GM19438 (cell line): ENCODE measurements at regions not wholly inside any gene's neighbourhood (a gene's known extent, or its start where the extent isn't known, plus 50 kb on each side); places are given as distances from the start of the nearest gene placed in this dataset.

Source experiments
- ATAC-seq: cut with Tn5 transposase; IDR thresholded peaks from one replicate; pipeline ENCODE4 v1.9.1; 2021; ENCODE audit warnings: low read depth; ENCODE audit not compliant: unreplicated experiment

DNA sequence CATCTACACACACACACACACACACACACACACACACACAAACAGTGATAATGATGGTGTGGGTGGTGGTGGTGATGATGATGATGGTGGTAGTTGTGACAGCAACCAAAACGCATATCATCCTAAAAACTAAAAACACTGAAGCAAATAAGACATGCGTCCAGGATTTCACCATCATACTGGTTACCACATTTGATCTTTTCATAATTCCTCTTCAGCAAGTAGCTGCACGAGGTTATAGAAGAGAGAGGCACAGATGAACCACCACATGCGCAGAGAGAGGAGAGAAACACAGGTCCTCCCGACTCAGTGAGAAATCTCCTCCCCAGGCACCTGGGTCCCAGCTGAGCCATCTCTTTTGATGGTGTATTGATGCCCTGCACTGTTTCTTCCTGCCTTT lies 393.3 kb downstream of the METTL4 start:
- ATAC-seq: no peak

DNA sequence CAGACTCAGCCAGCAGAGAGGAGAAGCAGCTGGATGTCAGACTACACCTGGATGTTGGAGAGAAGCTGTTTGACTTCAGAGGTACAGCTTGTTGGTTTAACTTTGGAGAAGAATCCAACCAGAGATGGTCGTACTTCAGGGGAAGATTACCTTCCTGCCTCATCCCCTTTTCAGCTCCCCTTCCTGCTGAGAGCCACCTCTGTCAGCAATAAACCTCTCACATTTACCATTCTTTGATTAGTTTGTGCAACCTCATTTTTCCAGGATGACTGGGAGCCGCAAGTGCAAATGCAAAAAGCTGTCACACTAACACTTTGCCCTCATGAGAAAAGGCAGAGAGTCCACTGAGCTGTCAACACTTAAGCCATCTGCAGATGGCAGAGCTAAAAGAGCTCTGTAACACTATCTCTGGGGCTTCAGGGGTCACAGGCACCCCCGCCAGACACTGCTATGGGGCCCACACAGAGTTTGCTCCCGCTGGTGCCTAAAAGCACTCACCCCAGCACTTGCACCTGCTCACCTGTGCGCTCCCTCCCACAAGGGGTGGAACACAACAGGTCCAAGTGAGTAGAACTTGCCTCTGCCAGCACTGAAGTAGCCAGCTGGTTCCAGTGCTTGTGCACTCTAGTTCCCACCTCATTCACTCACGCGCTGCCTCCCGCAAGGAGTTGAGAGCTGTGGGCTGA lies 391.7 kb downstream of the METTL4 start:
- no peak for ATAC-seq

DNA sequence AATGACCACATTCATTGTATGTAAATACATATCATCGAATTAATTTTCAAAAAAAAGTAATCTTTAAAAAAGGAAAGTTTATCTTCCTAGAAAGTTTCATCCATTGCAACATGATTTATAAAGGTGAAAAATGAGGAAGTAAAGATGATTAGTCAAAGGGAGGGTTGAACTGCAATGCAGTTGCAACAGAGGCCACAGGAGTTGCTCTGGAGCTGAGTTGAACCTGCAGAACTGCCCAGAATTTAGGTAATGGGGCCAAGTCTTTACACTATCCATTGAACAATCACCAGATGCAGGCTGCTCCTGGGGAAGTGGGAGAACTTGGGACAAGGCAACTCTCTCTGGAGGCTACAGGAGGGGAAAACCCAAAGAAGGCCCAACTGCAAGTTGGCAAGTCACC lies 390.7 kb downstream of the METTL4 start:
- no peak for ATAC-seq

DNA sequence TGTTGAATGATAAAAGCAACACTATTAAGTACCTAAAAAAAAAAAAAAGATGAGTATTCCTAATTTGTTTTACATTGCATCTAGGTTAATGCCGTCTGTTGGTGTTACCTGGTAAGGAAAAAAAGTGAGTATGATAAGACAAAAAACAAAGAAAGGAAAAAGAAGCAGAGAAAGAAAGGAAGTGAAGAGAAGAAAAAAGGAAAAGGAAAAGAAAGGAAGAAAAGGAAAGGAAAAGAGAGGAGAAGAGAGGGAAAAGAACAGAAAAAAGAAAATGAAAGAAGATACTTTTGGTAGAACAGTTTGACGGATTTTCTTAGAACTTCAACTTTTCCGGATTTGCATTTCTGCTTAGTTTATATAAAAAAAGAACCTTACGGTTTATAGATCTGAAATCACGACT lies 387.9 kb downstream of the METTL4 start:
- ATAC-seq: no peak

DNA sequence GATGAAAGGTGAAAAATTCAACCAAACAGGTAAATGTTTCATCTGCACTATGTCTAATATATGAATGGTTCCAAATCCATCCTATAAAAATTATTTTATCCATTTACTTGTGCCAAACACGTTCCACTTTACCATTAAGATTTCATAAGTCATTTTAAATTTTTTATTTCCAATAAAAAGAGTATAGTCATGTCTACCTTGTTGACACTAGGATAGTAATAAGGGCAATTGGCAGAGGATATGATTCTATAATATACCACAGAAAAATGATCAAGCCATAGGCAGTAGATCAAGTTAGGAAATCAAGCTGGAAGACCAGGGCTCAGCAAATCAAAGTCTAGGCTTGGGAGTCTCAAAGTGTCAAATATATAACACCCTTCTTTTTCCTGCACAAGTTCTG lies 384.3 kb downstream of the METTL4 start:
- ATAC-seq: no peak

DNA sequence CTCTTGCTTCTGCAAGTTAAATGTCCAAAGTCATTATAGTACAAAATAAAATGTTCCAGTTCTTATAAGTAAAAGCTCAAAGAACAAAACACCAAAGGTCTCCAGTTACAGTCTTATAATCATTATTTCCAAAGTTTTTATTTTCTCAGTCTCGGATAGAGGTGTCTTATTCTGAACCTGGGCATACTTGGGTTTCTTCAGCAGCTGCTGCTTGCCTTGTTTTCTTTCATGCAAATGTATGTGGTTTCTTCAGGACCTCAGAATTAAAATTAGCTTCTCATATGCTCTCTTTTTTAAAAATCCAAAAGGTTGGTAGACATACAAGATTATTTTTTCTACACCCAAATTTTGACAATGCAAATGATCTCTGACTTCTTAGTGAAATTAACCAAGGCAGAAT lies 383.0 kb downstream of the METTL4 start:
- ATAC-seq: no peak

DNA sequence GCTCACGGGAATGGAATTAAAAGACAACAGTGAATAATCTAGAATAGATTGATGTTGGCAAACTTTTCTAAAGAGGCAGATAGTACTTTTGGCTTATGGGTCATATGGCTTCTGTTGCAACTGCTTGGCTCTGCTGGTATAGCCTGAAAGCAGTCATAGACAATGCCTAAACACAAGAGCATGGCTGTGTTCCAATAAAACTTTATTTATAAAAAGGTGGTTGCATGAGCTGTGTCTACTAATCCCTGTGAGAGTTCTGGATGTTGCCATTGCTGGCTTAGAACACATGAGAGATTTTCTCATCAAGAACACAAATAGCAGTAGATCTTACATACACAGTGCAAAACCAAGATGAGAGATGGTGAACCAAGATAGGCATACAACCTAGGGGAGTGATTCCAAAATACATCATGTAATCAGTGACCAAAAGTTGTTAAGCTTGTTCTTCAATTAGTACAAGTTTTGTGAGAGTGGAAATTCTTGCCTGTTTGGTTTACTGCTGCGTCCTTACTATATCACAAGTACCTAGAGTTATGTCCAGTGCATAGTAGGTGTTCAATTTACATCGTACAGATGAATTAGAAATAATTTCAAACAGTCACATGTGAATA lies 380.0 kb downstream of the METTL4 start:
- no peak for ATAC-seq

DNA sequence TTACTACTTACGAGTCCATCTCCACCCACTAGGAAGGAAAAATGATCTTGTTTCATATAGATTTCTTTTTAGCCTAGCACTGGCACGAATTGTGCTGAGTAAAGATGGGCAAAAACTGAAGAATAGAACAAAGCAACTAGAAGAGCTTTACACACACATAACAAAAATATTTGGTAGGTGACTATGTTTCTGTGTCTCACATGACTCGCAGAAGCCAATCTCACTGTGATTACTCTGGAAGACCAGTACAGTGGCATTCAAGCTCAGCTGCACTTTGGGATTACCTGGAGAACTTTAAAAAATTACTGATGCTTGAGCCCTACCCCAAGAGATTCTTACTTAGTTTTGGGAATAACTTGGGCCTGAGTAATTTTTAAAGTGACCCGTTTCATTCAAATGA lies 378.7 kb downstream of the METTL4 start:
- ATAC-seq: no peak

DNA sequence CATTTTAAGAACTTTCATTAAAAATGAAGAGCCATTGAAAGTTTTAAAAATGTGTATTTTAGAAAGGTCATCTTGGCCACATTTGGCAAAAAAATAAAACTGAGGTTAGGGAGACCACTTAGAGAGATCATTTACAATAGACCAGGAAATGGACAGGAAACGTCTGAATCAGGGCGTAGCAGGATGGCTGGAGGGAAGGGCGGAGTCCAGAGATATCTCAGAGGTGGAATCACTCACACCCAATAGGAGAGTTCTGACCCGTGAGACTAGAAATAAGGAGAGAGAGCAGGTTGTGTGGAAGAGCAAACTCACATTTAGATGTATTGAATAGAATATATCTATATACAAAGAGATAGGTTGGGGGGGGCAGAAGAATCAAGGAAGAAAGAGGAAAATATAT lies 373.4 kb downstream of the METTL4 start:
- ATAC-seq: no peak

DNA sequence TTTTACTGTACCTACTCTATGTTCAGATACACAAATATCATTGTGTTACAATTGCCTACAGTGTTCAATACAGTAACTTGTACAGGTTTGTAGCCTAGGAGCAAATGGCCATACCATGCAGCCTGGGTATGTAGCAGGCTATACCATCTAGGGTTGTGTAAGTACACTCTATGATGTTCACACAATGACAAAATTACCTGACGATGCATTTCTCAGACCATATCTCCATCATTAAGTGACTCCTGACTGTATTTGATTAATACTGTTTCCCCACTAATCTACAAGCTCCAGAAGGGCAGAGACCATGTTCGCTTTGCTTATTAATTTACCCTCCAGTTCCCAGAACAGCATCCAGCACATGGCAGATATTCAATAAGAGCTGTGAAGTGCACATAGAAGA lies 372.2 kb downstream of the METTL4 start:
- ATAC-seq: no peak

DNA sequence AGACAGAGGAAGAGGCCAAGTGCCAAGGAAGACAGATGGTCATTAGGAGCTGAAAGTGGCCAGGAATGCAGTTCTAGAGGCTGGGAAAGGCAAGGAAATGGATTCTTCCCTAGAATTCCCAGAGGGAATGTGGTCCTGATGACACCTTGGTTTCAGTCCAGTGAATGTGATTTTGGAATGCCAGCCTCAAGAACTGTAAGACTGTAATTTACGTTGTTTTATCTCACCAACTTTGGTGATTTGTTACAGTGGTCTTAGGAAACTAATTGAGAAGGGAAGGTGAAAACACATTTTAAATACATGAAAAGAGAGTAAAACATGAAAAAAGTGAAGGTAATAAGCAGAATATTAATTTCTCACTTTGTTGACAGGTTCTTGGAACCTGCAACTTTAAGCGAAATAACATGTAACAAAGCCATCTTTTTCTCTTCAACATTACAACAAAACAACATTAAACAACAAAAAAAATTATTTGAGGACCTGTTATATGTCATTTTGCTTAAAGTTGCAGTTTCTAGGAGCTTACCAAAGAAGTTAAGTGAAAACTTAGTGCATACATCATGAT lies 370.2 kb downstream of the METTL4 start:
- ATAC-seq: no peak

DNA sequence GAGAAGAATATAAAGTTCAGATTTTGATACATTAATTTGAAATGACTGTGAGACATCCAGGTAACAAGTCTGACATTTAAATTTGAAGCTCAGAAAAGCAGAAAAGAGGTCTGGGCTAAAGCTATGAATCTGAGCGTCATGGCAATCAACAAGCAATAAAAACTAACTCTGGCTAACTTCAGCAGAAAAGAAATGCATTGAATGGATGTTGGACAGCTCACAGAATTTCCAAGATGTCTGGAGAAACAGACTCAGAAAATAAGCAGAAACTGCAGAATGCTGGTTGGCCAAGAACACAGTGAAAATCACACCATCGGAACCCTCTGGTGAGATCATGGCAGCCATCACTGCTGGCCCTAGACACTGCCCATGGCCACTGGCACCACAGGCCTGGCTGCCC lies 366.6 kb downstream of the METTL4 start:
- no peak for ATAC-seq

DNA sequence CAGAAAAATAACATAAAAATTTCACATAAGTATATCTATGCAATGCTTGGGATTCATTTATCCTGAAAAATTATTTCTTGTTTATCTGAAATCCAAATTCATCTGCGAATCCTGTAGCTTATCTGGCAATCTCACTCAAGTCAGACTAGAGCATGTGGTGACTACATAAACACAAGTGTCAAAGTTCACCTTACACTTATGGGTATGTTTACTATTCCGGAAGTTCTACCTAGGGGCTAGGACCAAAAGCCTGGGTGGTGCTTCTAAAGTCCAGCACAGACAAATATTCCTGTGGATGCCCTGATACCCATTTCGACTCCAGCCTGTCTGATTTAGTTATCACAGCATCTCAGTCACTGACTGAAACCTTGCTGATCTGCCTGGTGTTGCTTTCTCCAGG lies 364.0 kb downstream of the METTL4 start:
- no peak for ATAC-seq

DNA sequence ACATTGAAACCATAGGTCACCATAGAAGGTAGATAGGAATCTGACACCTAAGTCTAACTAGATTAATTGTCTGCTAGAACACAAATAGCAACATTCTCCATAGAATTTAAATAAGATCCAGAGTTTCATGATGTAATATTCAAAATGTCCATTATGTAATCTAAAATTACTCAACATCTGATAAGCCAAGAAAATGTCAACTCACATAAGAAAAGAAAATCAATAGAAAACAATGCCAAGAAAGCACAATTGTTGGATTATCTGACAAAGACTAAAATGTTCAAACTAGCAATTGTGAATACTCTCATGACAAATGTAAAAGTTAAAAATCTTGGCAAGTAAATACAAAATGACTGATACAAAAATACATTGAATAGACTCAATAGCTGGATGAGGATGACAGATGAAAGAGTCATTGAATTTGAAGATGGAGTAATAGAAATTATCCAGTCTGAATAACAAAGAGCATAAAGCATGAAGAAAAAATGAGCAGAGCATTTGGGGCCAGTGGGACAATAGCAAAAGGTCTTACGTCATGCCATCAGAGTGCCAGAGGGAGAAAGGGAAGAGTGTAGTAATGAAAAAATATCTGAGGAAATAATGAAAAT lies 358.6 kb downstream of the METTL4 start:
- no peak for ATAC-seq

DNA sequence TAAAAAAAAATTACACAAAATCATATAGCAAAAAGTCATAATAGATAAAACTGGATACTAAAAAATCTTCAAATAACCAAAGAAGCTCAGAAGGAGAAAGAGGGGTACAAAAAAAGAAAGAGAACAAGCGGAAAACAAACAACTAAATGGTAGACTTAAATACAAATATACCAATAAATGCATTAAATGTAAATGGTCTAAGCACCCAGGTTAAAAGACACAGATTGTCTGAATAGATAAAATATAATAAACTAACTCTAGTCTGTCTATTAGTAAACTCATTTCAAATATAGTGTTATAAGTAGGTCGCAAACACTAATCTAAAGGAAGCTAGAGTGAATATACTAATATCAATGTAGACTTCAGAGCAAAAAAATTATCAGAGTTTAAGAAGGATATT lies 357.4 kb downstream of the METTL4 start:
- ATAC-seq: no peak

DNA sequence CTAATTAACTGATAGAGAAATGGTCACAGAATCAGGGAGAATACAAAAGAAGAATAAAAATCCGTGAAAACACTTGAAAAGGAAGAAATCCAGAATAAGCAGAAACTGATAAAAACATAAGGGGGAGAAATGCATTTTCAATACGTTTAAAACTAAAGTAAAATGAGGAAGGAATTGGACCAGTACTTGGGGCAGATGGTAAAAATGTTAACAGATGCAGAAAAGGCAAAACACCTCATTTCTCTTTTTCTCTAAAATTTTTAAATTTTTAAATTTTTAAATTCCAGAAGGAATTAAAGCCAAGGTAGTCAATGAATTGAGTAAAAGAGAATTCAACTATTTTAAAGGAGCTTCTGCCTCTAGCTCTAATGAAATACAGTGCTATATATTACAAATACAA lies 353.9 kb downstream of the METTL4 start:
- no peak for ATAC-seq

DNA sequence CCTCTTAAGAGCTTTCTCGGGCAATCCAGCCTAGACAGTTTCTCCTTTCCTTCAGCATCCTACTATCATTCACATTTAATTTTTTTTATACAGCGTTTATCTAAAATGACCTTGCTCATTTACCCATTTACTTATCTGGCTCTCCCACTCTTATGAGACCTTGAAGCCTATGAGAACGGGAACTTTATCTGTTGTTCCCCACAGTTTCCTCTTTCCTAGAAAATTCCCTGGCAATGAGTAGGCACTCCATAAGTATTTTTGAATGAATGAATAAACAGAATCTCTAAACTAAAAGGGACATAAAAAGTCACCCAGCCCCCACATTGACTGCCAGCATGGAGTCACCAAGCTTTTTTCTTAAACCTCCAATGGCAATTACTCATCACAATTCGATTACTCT lies 353.2 kb downstream of the METTL4 start:
- ATAC-seq: no peak

DNA sequence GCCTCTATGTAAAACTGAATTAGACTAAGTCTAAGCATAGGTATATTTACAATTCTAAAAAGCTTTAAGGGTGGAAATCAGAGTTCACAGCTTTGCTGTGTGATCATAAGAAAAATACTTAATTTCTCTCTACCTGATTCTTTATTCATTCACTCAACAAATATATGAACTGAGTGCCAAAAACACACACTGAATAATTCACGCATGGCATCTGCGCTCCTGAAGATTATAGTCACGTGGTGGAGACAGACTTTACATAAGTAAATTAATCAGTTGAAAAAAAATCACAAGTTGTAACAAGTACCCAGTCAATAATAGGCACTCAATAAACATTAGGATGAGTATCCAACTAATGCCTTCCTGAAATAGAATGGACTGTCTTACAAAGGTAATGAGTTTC lies 351.6 kb downstream of the METTL4 start:
- no peak for ATAC-seq

DNA sequence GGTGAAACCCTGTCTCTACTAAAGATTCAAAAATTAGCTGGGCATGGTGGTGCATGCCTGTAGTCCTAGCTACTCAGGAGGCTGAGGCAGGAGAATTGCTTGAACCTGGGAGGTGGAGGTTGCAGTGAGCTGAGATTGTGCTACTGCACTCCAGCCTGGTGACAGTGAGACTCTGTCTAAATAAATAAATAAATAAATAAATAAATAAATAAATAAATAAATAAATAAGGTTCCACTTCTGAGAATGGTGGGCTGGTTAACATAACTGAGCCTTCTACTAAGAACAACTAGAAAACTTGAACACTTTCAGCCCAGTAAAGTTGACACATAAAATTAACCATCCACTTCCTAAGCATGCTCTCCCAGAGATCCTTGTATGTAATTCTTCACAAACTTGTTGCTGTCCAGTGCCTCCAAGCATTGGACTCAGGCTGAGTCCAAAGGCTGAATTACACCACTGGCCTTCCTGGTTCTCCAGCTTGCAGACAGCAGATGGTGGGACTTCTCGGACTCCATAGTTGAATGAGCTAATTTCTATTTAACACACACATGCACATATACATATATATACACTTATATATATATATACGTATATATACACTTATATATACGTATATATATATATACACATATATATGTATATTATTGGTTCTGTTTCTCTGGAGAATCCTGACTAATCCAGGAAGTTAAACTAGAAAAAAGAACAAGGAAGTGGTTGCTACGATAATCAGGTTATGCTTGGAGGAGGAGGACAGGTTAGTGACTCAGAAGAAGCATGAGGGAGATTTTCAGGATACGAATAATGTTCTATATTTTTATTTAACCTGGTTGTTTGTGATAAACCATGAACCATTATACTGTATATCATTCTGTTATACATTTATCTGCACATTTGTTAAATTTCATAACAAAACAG lies 348.8 kb downstream of the METTL4 start:
- ATAC-seq: no peak

DNA sequence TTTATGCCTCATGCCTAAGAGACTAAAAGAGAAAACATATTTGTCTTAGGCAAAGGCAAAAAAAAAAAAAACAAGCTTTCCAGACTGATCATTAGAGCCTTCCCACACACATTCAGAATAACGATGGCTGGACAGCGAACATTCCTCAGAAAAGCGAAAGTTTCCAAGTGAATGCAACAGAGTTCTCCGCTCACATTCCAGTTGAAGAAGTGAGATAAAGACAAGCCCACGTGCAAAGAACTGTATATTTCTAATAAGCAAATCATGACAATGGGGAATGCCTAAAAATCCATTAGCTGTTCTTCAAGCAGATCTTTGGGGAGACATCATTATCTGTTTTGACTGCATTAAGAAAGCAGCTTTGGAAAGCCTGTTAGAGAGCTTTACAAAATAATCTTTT lies 347.9 kb downstream of the METTL4 start:
- no peak for ATAC-seq

DNA sequence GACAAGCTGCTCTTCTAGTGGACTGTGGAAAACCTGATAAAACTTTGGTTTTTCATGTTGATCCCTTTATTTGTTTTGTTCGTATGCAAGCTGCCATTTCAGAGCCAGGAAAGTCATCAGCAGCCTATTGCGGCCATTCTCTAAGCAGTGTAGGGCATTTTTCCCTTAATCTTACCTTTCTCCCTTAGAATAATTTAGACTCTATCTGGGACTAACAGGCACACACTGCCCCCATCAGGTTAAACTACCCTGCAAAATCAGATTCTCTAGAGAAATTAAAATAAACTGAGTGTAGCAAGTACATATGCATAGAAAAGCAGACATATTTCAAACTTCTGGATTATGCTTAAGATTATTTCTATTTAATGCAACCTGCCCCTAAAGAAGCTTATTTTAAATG lies 347.5 kb downstream of the METTL4 start:
- ATAC-seq: no peak
